ENCODE measurements at regions not wholly inside any gene's neighbourhood (a gene's known extent, or its start where the extent isn't known, plus 50 kb on each side); places are given as distances from the start of the nearest gene placed in this dataset.

- Mint-ChIP-seq H3K9me3 (peaks cover 4% of the 10 kb centered on the region; the same call in 1 of the 3 replicates), H3K4me3 (no peak overlapping the region), H3K36me3 (ENCODE audit: low read depth) (peaks cover 4% of the 10 kb centered on the region; the same call in 1 of the 3 replicates), H3K4me1 (peaks cover 5% of the 10 kb centered on the region), H3K27me3 (ENCODE audit: insufficient read depth, low read depth, poor library complexity) (no peaks in the 10 kb centered on the region), H3K27ac (no peak overlapping the region)
- no peak overlapping the region for H3K27ac ChIP-seq (ENCODE audit: low read depth)
- H3F3A ChIP-seq (replicated peaks; ENCODE audit: low read depth), result no peaks in the 10 kb centered on the region
- no peaks in the 10 kb centered on the region for H4K20me1 ChIP-seq (replicated peaks; ENCODE audit: insufficient read depth)
- H3K4me2 ChIP-seq, result no peak overlapping the region
- H3K4me3 ChIP-seq, result no peak overlapping the region
- no peaks in the 10 kb centered on the region for H3K27me3 ChIP-seq (ENCODE audit: insufficient read depth)
- H2AFZ ChIP-seq, result no peak overlapping the region
- H3K36me3 ChIP-seq (ENCODE audit: insufficient read depth), result no peaks in the 10 kb centered on the region
- ATAC-seq, result no peak
- TF ChIP-seq STAT1 (IDR thresholded peaks at IDR 0.05; ENCODE audit: unreplicated experiment), result no peak
- TF ChIP-seq ZNF462 (CRISPR knock-in tag; IDR thresholded peaks at IDR 0.05), result no peak
- TF ChIP-seq JUNB (IDR thresholded peaks at IDR 0.05; ENCODE audit: unreplicated experiment), result no peak
- TF ChIP-seq REST (IDR thresholded peaks at IDR 0.05; ENCODE audit: unreplicated experiment), result no peak
- TF ChIP-seq ZNF331 (CRISPR knock-in tag; IDR thresholded peaks at IDR 0.05; ENCODE audit: low read depth), result no peak
- no peak for TF ChIP-seq EZH2phosphoT487 (IDR thresholded peaks at IDR 0.05; ENCODE audit: unreplicated experiment)
- TF ChIP-seq NANOG (IDR thresholded peaks at IDR 0.05; ENCODE audit: borderline replicate concordance), result no peak
- TF ChIP-seq CTCF (conservative IDR thresholded peaks at IDR 0.05; ENCODE audit: low read depth in 2 of 2), result no peak
- no peak for TF ChIP-seq EZH2 (IDR thresholded peaks at IDR 0.05; ENCODE audit: low read depth, unreplicated experiment)
- TF ChIP-seq CREB1 (CRISPR knock-in tag; IDR thresholded peaks at IDR 0.05; ENCODE audit: low read depth), result no peak
- no peak for TF ChIP-seq ETS1 (IDR thresholded peaks at IDR 0.05)
- TF ChIP-seq ZNF114 (CRISPR knock-in tag; IDR thresholded peaks at IDR 0.05), result no peak
- no peak for TF ChIP-seq POLR2AphosphoS5 (IDR thresholded peaks at IDR 0.05; ENCODE audit: low read depth)
- H3K4me1 ChIP-seq (ENCODE audit: insufficient read depth), result peaks cover 4% of the 10 kb centered on the region; the same call in 1 of the 2 replicates
- 0 out of 2 replicates have a peak, but pooled peaks cover 7% of the 10 kb centered on the region for H3K9me2 ChIP-seq (ENCODE audit: insufficient read depth)
- H3K79me2 ChIP-seq (replicated peaks; ENCODE audit: insufficient read depth), result no peaks in the 10 kb centered on the region
- no peak for DNase-seq (ENCODE audit: low spot score)
These were observed 139.4 kb upstream of the ST6GAL2 start for GRCh38 chr2:107025291-107025857.
